Adipose tissue (tissue), 3 donors: ENCODE measurements at regions not wholly inside any gene's neighbourhood (a gene's known extent, or its start where the extent isn't known, plus 50 kb on each side); places are given as distances from the start of the nearest gene placed in this dataset.

Source experiments
- H3K27ac ChIP-seq: one replicate; pipeline ENCODE4 v1.5.1; 2013; ENCODE audit warnings: low read depth, low read length
- WGBS, 3 donors: extraction: QIAGEN DNeasy Blood & Tissue Kit; methylation state at CpG; one replicate each; pipeline ENCODE4 v1.1.7; 2013; 5-methylcytosine and 5-hydroxymethylcytosine counted together
- donor health status: healthy with polysubstance abuse.
- donor health status: Bipolar disorder and iron deficiency.
- donor health status: healthy.

- 1 to 2% (median 1%) methylated on average over 3 of the region's 3 CpGs for WGBS, 3 donors
These were observed 439.2 kb downstream of the MCTP2 start for GRCh38 chr15:94670438-94671034.

GRCh38 chr15:94671858-94672532, 440.6 kb downstream of the MCTP2 start:
- WGBS, 3 donors, result 19 to 46% (median 41%) methylated on average over 8 of the region's 8 CpGs
- H3K27ac ChIP-seq, result no peak overlapping the region

More at GRCh38 chr15:94670438-94671034, 439.2 kb downstream of the MCTP2 start:
- H3K27ac ChIP-seq, result no peak overlapping the region

GRCh38 chr15:94673801-94674200, 442.4 kb downstream of the MCTP2 start:
- WGBS, 3 donors, result 59 to 81% (median 81%) methylated on average over 9 of the region's 9 CpGs
- H3K27ac ChIP-seq, result no peak overlapping the region

GRCh38 chr15:94674296-94674695, 442.9 kb downstream of the MCTP2 start:
- H3K27ac ChIP-seq, result no peak overlapping the region
- 72 to 87% (median 73%) methylated on average over 10 of the region's 10 CpGs for WGBS, 3 donors

GRCh38 chr15:94677202-94677790, 445.9 kb downstream of the MCTP2 start:
- WGBS, 3 donors, result 76 to 88% (median 87%) methylated on average over 9 of the region's 9 CpGs
- no peak overlapping the region for H3K27ac ChIP-seq

GRCh38 chr15:94682171-94682570, 450.8 kb downstream of the MCTP2 start:
- H3K27ac ChIP-seq, result no peak overlapping the region
- WGBS, 3 donors, result 75 to 86% (median 83%) methylated on average over 3 of the region's 3 CpGs

- H3K27ac ChIP-seq, result no peak overlapping the region
- 54 to 79% (median 77%) methylated on average over 3 of the region's 3 CpGs for WGBS, 3 donors
These were observed 452.5 kb downstream of the MCTP2 start for GRCh38 chr15:94683902-94684301.

- no peak overlapping the region for H3K27ac ChIP-seq
- WGBS, 3 donors, result 79 to 94% (median 91%) methylated on average over 2 of the region's 2 CpGs
These were observed 459.8 kb downstream of the MCTP2 start for GRCh38 chr15:94691169-94691568.

- no peak overlapping the region for H3K27ac ChIP-seq
- 59 to 72% (median 70%) methylated on average over 3 of the region's 3 CpGs for WGBS, 3 donors
These were observed 461.3 kb downstream of the MCTP2 start for GRCh38 chr15:94692710-94693109.

GRCh38 chr15:94700211-94700610, 468.9 kb downstream of the MCTP2 start:
- no peak overlapping the region for H3K27ac ChIP-seq
- WGBS, 3 donors, result 81 to 92% (median 88%) methylated on average over 4 of the region's 4 CpGs

- no peak overlapping the region for H3K27ac ChIP-seq
- 78 to 83% (median 79%) methylated on average over 16 of the region's 16 CpGs for WGBS, 3 donors
These were observed 470.1 kb downstream of the MCTP2 start for GRCh38 chr15:94701281-94701985.

GRCh38 chr15:94703596-94703995, 472.2 kb downstream of the MCTP2 start:
- H3K27ac ChIP-seq, result no peak overlapping the region
- WGBS, 3 donors, result 64 to 73% (median 71%) methylated on average over 3 of the region's 3 CpGs

- no peak overlapping the region for H3K27ac ChIP-seq
These were observed 473.1 kb downstream of the MCTP2 start for GRCh38 chr15:94704421-94704820.

GRCh38 chr15:94704946-94705345, 473.6 kb downstream of the MCTP2 start:
- H3K27ac ChIP-seq, result no peak overlapping the region
- WGBS, 3 donors, result 61 to 91% (median 85%) methylated on average over 2 of the region's 2 CpGs

- 76 to 94% (median 93%) methylated on average over 9 of the region's 9 CpGs for WGBS, 3 donors
These were observed 478.0 kb downstream of the MCTP2 start for GRCh38 chr15:94709319-94709718.

GRCh38 chr15:94722024-94722636, 490.8 kb downstream of the MCTP2 start:
- WGBS, 3 donors, result 53 to 85% (median 84%) methylated on average over 2 of the region's 2 CpGs
- no peak overlapping the region for H3K27ac ChIP-seq

More at GRCh38 chr15:94709319-94709718, 478.0 kb downstream of the MCTP2 start:
- no peak overlapping the region for H3K27ac ChIP-seq

GRCh38 chr15:94723801-94724200, 492.4 kb downstream of the MCTP2 start:
- 45 to 70% (median 53%) methylated on average over 2 of the region's 2 CpGs for WGBS, 3 donors
- no peak overlapping the region for H3K27ac ChIP-seq

GRCh38 chr15:94731286-94731685, 499.9 kb downstream of the MCTP2 start:
- no peak overlapping the region for H3K27ac ChIP-seq
- WGBS, 3 donors, result 70 to 85% (median 82%) methylated on average over 3 of the region's 3 CpGs

GRCh38 chr15:94734460-94734859, 503.1 kb downstream of the MCTP2 start:
- WGBS, 3 donors, result 88 to 93% (median 93%) methylated on average over 1 of the region's 1 CpG

More at GRCh38 chr15:94734460-94734859, 503.1 kb downstream of the MCTP2 start:
- no peak overlapping the region for H3K27ac ChIP-seq
